GM12891 (cell line): ENCODE measurements at regions not wholly inside any gene's neighbourhood (a gene's known extent, or its start where the extent isn't known, plus 50 kb on each side); places are given as distances from the start of the nearest gene placed in this dataset.

Experiments used
- POLR2A ChIP-seq: IDR thresholded peaks from 2 replicates; pipeline ENCODE4 v1.6.1; 2011; ENCODE audit warnings: low read depth, low read length, control low read depth
- POLR2AphosphoS5 ChIP-seq: IDR thresholded peaks from 2 replicates; pipeline ENCODE4 v1.6.1; 2011; ENCODE audit warnings: low read depth, low read length, control low read depth
- TAF1 ChIP-seq: IDR thresholded peaks from 2 replicates; pipeline ENCODE4 v1.6.1; 2011; ENCODE audit warnings: low read depth, low read length, control low read depth

DNA sequence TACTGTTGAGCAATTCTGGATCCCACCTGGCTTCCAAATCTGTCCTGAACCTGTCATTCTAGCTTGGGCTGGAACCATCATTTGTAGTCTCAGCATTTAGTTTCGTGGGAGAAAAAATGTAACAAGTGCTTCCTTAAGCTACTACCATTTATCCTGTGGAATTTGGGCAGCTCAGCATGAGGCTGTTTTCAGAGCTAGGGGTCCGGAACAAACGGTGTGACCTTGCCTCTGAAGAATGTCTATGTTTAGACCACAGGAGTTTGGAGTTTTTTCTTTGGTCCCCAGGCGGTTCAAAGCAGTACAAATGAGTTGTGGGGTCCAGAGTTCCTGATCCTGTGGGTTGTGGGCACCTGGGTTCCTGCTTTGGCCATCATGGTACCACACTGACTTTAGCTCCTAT lies 59.1 kb upstream of the TMEM178A start:
- TF ChIP-seq POLR2AphosphoS5 (no peak), POLR2A (no peak), TAF1 (no peak)
